HEK293T (cell line): ENCODE measurements at regions not wholly inside any gene's neighbourhood (a gene's known extent, or its start where the extent isn't known, plus 50 kb on each side); places are given as distances from the start of the nearest gene placed in this dataset.

Experiments used
- CTCF ChIA-PET: fragments of 350-600 bp; formaldehyde crosslinking; extraction: SDS; loops from one replicate; lab custom pipeline; 2021; ENCODE audit warnings: antibody characterized with exemption, inconsistent platforms; lab: Yijun Ruan, JAX
- POLR2A ChIA-PET: fragments of 350-600 bp; formaldehyde crosslinking; extraction: SDS; loops from one replicate; lab custom pipeline; 2020; ENCODE audit warnings: antibody characterized with exemption, inconsistent platforms; lab: Yijun Ruan, JAX
- DNase-seq: peaks from one replicate; pipeline ENCODE4 v3.0.0; 2012; ENCODE audit warnings: mixed read lengths; ENCODE audit errors: extremely low spot score
- ARNT ChIP-seq: fragments of 450-650 bp; IDR thresholded peaks from 2 replicates; pipeline ENCODE4 v1.6.1; 2017; ENCODE audit warnings: mild to moderate bottlenecking
- BHLHE40 ChIP-seq: fragments of 450-650 bp; IDR thresholded peaks from 2 replicates; pipeline ENCODE4 v1.6.1; 2016; ENCODE audit warnings: mild to moderate bottlenecking, moderate library complexity, borderline replicate concordance
- CTBP1 ChIP-seq: fragments of 450-650 bp; IDR thresholded peaks from 2 replicates; pipeline ENCODE4 v1.6.1; 2016; ENCODE audit warnings: borderline replicate concordance
- ELF4 ChIP-seq: fragments of 450-650 bp; IDR thresholded peaks from 2 replicates; pipeline ENCODE4 v1.6.1; 2017; ENCODE audit warnings: antibody characterized with exemption
- FOXA1 ChIP-seq: fragments of 450-650 bp; IDR thresholded peaks from 2 replicates; pipeline ENCODE4 v1.6.1; 2016; ENCODE audit warnings: mild to moderate bottlenecking
- FOXK2 ChIP-seq: fragments of 450-650 bp; IDR thresholded peaks from 2 replicates; pipeline ENCODE4 v1.6.1; 2016; ENCODE audit warnings: mild to moderate bottlenecking
- FOXM1 ChIP-seq: fragments of 450-650 bp; IDR thresholded peaks from 2 replicates; pipeline ENCODE4 v1.6.1; 2017; ENCODE audit warnings: mild to moderate bottlenecking, borderline replicate concordance
- HDGF ChIP-seq: fragments of 450-650 bp; IDR thresholded peaks from 2 replicates; pipeline ENCODE4 v1.6.1; 2017; ENCODE audit warnings: antibody characterized with exemption, borderline replicate concordance
- L3MBTL2 ChIP-seq: fragments of 450-650 bp; conservative IDR thresholded peaks from 2 replicates; pipeline ENCODE4 v1.6.1; 2016; ENCODE audit warnings: mild to moderate bottlenecking
- LEF1 ChIP-seq: fragments of 450-650 bp; IDR thresholded peaks from 2 replicates; pipeline ENCODE4 v1.6.1; 2017; ENCODE audit warnings: mild to moderate bottlenecking, borderline replicate concordance
- NFRKB ChIP-seq: fragments of 450-650 bp; IDR thresholded peaks from 2 replicates; pipeline ENCODE4 v1.6.1; 2016; ENCODE audit warnings: mild to moderate bottlenecking, moderate library complexity
- PKNOX1 ChIP-seq: fragments of 450-650 bp; IDR thresholded peaks from 2 replicates; pipeline ENCODE4 v1.6.1; 2016
- SP1 ChIP-seq: fragments of 450-650 bp; IDR thresholded peaks from 2 replicates; pipeline ENCODE4 v1.6.1; 2017
- SUZ12 ChIP-seq: fragments of 450-650 bp; IDR thresholded peaks from 2 replicates; pipeline ENCODE4 v1.6.1; 2016; ENCODE audit warnings: mild to moderate bottlenecking
- TARDBP ChIP-seq: fragments of 450-650 bp; IDR thresholded peaks from 2 replicates; pipeline ENCODE4 v1.6.1; 2016
- ZNF384 ChIP-seq: fragments of 450-650 bp; IDR thresholded peaks from 2 replicates; pipeline ENCODE4 v1.6.1; 2016

- ChIA-PET CTCF (interaction anchor here (0.7 kb wide), 1 partner anchor 123 kb away, joined by 3 read pairs; no protein-coding TSS in a partner anchor), POLR2A (no interaction called here)
- DNase-seq: no peak
- TF ChIP-seq ZNF384 (no peak), FOXM1 (no peak), TARDBP (no peak), NFRKB (no peak), LEF1 (no peak), PKNOX1 (no peak), ELF4 (no peak), CTBP1 (no peak), BHLHE40 (no peak), HDGF (no peak), SUZ12 (no peak), SP1 (no peak), FOXA1 (no peak), L3MBTL2 (no peak), FOXK2 (no peak)
Observed at GRCh38 chr2:153623020-153623419, 144.5 kb upstream of the RPRM start.

GRCh38 chr2:153626676-153627075, 148.1 kb upstream of the RPRM start:
- ChIA-PET POLR2A (no interaction called here), CTCF (no interaction called here)
- TF ChIP-seq HDGF (no peak), TARDBP (no peak), ELF4 (no peak), BHLHE40 (no peak), FOXA1 (no peak), SUZ12 (no peak), ZNF384 (no peak), SP1 (no peak), LEF1 (no peak), L3MBTL2 (no peak), FOXM1 (no peak), FOXK2 (no peak), PKNOX1 (no peak), ARNT (no peak), NFRKB (no peak), CTBP1 (no peak)
- no peak for DNase-seq

- ChIA-PET POLR2A (no interaction called here), CTCF (no interaction called here)
- no peak for DNase-seq
- no peak for TF ChIP-seq PKNOX1
- no peak for TF ChIP-seq BHLHE40
- no peak for TF ChIP-seq SP1
- no peak for TF ChIP-seq ELF4
- TF ChIP-seq ARNT: no peak
- no peak for TF ChIP-seq FOXK2
- no peak for TF ChIP-seq HDGF
- TF ChIP-seq FOXA1: no peak
- TF ChIP-seq CTBP1: no peak
- no peak for TF ChIP-seq SUZ12
- no peak for TF ChIP-seq TARDBP
- no peak for TF ChIP-seq ZNF384
- TF ChIP-seq NFRKB: no peak
- TF ChIP-seq FOXM1: no peak
- TF ChIP-seq L3MBTL2: no peak
- TF ChIP-seq LEF1: no peak
Observed at GRCh38 chr2:153635494-153635893, 156.9 kb upstream of the RPRM start.

GRCh38 chr2:153641046-153641445, 162.5 kb upstream of the RPRM start:
- DNase-seq: no peak
- no peak for TF ChIP-seq FOXM1
- no peak for TF ChIP-seq NFRKB
- no peak for TF ChIP-seq BHLHE40
- TF ChIP-seq L3MBTL2: no peak
- TF ChIP-seq TARDBP: no peak
- no peak for TF ChIP-seq FOXA1
- TF ChIP-seq ELF4: no peak
- no peak for TF ChIP-seq ZNF384
- no peak for TF ChIP-seq HDGF
- TF ChIP-seq CTBP1: no peak
- TF ChIP-seq ARNT: no peak
- no peak for TF ChIP-seq LEF1
- TF ChIP-seq FOXK2: no peak
- TF ChIP-seq SUZ12: no peak
- TF ChIP-seq PKNOX1: no peak
- no peak for TF ChIP-seq SP1
- POLR2A ChIA-PET: no interaction called here
- CTCF ChIA-PET: no interaction called here

- ChIA-PET POLR2A (no interaction called here), CTCF (no interaction called here)
- no peak for DNase-seq
- no peak for TF ChIP-seq BHLHE40
Observed at GRCh38 chr2:153644955-153645354, 166.4 kb upstream of the RPRM start.

- no peak for TF ChIP-seq FOXK2
- no peak for TF ChIP-seq FOXM1
- TF ChIP-seq L3MBTL2: no peak
- TF ChIP-seq ZNF384: no peak
- no peak for TF ChIP-seq BHLHE40
- TF ChIP-seq ELF4: no peak
- CTCF ChIA-PET: no interaction called here
- DNase-seq: no peak
- POLR2A ChIA-PET: no interaction called here
Observed at GRCh38 chr2:153645599-153645998, 167.0 kb upstream of the RPRM start.
